HG03378 (cell line): ENCODE measurements at regions not wholly inside any gene's neighbourhood (a gene's known extent, or its start where the extent isn't known, plus 50 kb on each side); places are given as distances from the start of the nearest gene placed in this dataset.
"Not testable (repeated sequence)": the region's sequence is repeated elsewhere in the genome, so short reads cannot be mapped to it uniquely, and the experiment has no call there.

Source experiments
- ATAC-seq: cut with Tn5 transposase; IDR thresholded peaks from one replicate; pipeline ENCODE4 v1.9.1; 2021; ENCODE audit warnings: mild to moderate bottlenecking, moderate library complexity; ENCODE audit not compliant: unreplicated experiment

DNA sequence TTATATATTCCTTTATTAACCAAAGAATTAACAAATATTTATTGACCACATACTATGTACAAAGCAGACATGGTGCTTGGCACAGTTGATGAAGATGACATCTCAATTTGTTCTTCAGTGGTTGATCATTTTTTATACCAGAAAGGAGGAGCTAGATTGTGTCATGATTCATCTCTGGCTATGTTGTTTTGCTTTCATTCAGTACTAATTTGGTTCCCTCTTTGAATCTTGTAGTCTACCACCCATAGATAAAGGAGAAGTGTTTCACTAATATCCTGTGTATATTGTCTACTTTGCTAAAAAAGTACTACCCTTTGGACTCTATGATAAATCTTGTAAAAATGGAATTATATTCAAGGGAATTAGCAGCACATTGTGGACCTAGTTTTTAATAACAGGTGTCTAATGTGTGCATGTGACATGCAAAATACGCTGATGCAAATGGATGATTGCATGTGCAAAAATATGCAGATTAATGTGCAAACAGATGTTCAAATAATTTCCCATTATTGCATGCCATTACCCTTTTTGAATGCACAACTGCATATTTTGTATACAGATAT lies 313.2 kb upstream of the ZEB2 start:
- ATAC-seq = no peak

DNA sequence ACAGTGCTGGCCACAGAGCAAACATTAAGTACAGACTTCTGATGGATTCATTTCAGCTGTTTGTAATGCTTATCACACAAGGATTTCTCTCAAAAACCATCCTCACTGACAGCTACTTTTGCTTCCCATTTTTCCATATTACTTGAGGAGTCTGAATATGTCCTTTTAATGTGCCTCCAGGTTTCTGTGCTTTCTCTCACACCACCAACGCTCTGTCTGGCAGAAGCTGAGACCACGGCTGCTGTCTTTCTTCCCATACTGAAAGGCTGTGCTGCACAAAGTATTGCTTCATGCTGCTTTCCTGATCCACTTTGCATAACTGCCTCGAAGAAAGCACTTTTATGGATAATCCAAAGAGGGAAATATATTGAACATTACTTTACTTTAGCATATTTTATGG lies 312.1 kb upstream of the ZEB2 start:
- no peak for ATAC-seq

DNA sequence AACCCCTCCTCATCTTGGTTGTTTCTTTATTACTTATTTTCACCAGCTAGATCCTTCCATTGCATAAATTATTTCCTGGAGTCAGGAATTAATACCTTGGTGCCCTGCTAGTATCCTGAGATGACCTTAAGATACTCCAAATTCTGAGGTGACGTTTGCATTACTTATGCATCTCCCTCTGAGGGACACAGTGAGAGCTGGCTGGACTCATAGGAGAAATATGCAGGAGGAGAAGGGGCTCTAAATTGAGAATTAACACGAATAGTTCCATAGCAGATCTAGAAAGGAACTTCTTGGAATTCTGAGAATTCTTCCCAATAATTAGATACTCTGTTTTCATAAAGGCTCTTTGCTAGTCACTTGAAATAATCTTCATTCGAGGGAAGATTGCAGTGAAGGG lies 310.6 kb upstream of the ZEB2 start:
- no peak for ATAC-seq

DNA sequence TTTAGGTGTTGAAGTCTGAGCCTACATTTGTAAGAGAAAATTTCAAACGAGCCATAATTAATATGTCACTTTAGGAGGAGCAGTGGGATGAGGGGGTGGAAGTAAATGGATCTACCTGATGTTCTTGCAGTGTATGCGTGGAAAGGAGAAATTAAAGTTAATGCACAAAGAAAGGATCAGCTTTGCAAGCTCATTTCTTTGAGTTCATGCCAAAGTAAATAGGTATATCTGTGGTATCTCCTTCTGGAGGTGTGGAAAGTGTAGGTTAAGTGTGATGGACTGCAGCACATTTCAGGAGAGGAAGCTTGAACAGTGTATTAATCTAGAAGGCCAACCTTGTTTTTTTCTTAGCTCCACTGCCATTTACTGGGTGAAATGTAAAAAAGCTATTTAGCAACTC lies 307.5 kb upstream of the ZEB2 start:
- ATAC-seq = no peak

DNA sequence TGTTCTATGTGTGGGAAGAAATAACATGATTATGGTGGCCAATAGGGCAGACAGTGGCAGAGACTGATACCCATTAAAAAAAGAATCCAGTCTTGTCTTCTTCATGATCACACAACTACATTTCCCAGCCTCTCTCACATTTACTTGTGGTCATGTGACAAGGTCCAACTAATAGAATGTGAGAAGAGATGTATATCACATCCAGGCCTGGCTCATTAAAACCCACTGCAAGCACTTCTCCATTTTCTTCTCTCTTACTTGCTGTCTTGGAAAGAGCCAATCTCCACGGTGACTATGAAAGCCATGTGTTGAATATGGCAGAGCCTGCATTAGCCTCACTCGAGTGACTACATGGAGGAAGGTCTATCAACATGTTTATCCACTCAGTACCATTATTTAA lies 306.2 kb upstream of the ZEB2 start:
- ATAC-seq = no peak

DNA sequence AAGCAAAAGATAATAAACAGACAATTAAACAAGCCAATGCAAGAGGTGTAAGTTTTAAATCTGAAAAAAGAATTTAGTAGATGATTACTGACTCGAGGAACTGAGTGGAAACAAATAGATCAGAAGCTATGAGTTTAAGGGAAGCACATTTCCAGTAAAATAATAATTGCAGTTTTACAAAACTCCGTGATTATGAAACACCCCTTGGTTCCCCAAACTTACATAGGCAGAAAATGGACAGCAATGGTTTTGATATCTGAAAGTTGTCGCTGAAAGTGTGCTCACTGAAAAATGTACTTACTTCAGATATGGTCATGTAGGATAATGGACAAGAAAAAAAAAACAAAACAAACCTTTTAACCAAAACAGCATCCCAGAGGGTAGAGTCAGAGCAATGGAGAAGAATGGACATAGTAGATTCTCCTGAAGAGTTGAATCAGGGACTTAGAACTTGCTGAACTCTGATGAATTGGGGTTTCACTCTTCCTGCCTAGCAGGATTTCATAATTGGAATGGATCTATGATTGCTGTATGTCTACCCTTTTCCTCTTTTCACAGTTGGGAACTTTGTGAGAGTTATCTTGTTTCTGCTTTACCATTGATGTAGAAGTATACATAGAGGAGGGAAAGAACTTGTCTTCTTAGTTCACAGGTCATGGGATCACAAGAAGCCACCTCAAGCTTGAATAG lies 305.6 kb upstream of the ZEB2 start:
- no peak for ATAC-seq

DNA sequence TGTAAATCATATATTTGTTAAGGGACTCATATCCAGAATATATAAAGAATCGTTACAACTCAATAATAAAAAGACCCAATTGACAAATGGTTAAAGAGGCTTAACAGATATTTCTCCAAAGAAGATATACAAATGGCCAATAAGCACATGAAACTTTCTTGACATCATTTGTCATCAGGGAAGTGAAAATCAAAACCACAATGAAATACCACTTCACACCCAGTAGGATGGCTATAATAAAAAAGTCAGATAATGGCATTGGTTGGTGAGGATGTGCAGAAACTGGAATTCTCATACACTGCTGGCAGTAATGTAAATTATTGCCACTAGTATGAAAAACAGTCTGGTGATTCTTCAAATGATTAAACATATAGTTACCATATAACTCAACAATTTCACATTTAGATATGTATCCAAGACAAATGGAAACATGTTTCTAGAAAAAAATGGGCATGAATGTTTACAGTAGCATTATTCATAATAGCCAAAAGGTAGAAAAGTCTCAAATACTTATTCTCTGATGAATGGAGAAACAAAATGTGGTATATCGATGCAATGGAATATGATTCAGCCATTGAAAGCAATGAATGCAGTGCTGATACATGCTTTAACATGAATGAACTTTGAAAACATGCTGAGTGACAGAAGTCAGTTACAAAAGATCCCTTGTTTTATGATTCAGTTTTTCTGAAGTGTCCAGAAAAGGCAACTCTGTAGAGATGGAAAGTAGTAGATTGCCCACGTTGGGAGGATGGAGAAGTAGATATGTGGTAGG lies 304.6 kb upstream of the ZEB2 start:
- ATAC-seq = no peak

DNA sequence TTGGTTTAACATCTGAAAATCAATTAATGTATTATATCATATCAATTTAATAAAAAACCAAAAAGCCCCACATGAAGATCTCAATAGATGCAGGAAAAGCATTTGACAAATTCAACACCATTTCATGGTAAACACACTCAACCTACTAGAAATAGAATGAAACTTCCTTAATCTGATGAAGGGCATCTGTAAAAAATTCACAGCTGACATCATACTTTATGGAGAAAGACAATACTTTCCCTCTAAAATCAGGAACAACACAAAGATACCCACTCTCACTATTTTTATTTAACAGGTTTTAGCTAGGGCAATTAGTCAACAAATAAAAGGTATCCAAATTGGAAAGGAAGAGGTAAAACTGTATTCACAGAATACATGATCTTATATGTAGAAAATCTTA lies 303.0 kb upstream of the ZEB2 start:
- no peak for ATAC-seq

DNA sequence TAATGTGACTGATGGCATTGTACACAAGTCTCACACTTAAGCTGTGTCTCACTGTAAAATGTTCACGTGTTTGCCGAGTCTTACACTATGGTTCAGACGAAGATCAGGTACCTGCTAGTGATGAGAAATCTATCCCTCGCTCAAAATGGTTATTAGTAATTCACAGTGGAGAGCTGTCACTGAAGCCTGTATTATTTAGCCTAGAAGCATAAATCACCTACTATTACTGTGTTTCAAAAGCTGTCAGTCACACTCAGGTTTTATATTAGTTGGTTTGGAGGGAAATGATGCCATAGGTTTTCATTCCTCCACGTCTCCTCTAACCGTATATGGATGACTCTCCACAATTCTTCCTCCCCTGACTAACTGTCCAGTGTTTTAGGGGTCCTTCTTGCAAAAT lies 292.4 kb upstream of the ZEB2 start:
- ATAC-seq = no peak

DNA sequence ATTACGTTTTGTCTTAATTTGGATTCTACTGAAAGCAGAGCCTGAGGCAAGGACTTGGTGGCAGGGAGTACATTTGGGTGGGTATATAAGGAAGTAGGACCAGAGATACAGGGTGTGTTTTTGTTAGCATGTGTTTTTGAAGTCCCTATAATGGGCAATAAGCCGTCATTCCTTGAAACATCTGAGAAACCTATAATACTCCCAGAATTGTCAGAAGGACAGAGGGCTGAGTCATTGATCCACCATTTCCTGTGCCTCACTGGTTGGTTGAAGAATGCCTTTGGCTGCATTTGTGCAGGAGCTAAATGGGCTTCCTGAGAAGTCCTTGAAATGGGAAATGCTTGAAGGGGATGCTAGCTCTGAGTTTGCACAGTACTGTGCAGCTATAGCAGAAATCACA lies 281.8 kb upstream of the ZEB2 start:
- no peak for ATAC-seq

DNA sequence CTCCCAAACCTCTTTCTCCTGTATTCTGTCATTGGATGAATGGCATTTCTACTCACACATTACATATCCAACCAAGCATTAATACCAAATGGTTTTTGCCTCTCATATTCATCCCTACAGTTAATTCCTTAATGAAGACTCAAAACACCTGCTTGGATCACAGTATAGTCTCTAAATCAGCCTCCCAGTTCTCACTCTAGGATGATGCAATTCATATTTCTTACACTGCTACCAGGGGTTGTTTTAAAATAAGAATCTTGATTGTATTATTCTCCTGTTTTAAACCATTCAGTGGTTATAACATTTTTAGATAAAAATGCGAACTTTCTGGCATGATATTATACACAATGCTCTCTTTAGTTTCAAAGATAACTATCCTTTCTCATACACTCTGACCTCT lies 281.4 kb upstream of the ZEB2 start:
- no peak for ATAC-seq

DNA sequence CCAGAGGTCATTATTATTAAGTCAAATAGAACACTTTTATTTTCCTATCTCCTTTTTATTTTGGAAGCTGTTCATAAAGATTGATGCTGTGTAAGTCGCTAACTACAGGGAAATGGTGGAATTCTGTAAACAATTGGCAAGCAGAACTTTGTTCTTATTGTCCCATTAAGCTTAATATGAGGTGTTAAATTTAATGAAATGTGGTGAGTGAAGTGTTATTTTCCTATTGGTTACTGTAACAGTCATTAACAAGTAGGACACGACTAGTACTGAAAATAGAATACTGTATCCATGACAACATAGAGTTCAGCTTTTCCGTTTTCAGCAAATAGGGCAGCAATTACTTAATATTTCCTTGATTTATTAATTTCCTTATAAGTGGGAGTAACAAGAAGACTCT lies 279.1 kb upstream of the ZEB2 start:
- ATAC-seq = no peak

DNA sequence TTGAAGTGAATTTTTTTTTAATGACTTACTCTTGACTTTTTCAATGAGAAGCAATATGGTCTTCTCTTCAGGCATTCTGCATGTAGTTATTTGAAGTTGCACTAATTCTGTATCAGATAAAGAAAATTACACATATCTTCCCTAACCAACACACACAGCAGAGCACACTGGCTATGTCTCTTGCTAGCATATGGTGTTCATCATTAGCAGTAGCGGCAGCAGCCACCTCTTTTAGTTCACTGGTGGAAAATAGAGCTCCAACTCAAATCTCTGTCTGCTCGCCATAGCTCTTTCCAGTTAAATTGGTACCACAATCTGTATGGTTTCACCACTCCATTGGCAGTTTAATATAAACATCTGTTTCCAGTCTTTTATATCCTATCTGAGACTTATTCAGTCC lies 278.1 kb upstream of the ZEB2 start:
- ATAC-seq = no peak

DNA sequence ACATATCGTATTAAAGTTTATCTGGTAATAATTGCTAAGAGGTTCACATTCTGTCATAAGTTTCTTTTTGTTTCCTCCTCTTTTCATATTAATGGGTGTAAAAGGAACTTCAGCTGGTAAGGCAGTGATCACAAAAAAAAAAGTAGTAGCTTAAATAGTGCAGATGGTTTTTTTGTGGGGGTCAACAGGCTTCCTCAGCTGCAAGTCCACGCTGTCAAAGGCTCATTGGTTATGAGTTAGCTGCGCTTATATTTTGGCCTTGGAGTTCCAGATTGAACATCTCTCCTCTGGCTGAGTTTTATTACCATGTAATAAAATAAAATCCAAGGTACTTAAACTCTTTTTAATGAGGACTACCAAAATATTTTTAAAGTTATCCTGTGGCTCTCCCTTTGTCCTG lies 277.0 kb upstream of the ZEB2 start:
- ATAC-seq = no peak

DNA sequence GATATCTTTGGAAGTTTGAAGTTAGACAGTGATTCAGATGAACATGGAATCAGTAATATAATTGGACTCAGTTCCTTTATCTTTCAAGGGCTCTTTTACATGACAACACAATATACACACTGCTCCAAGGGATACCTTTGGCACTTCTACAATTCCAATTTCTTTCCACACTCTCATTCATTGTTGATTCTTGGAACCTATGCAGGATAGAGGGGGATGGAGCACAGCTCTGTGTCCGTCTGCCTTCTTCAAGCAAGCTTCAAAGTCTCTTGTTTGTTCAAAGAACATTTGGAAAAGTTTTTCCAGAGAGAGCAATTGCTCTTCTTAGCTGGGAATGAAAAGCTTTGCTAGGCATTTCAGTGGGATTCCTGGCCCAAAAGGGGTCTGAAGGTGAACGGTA lies 276.2 kb upstream of the ZEB2 start:
- no peak for ATAC-seq

DNA sequence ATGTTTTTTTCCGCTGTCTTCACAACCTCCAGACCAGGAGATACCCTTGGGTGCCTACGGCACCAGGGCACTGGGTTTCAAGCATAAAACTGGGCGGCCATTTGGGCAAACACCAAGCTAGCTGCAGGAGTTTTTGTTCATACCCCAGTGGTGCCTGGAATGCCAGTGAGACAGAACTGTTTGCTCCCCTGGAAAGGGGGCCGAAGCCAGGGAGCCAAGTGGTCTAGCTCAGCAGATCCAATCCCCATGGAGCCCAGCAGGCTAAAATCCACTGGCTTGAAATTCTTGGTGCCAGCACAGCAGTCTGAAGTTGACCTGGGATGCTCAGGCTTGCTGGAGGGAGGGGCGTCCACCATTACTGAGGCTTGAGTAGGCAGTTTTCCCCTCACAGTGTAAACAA lies 265.3 kb upstream of the ZEB2 start:
- no peak for ATAC-seq

DNA sequence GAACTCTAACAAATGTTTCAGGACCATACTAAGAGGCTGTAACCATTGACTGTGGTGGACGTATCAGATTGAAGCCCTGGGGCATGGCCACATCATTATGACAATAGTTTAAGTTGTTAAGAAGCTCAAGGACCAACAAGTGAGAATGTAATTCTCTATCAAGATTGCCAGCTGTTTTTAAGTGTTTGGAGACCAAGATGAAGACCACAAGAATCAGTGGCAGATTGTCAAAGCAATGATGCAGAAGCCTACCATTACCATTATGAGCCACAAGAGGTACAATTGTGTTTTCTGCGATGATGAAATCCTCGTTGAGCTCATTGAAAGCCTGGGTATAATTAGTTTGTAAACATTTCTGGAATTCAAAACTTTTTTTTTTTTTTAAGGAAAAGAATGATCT lies 261.1 kb upstream of the ZEB2 start:
- ATAC-seq = no peak

DNA sequence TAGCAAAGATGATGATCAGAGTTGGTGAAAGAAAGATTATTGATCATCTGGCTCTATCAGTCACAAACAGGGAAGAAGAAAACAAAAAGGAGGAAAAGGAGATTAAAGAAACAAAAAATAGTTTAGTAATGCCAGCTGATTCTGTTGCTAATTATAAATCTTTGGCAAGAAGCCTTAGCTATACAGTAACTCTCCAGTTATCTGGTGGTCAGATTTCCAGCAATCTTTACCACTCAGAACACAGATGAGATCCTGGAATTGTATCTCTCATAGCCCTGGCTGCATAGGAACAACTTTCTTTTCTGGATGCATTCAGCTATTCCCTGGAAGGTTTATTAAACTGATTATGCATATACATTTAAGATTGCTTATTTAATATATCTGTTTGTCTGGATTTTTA lies 256.8 kb upstream of the ZEB2 start:
- ATAC-seq = no peak

DNA sequence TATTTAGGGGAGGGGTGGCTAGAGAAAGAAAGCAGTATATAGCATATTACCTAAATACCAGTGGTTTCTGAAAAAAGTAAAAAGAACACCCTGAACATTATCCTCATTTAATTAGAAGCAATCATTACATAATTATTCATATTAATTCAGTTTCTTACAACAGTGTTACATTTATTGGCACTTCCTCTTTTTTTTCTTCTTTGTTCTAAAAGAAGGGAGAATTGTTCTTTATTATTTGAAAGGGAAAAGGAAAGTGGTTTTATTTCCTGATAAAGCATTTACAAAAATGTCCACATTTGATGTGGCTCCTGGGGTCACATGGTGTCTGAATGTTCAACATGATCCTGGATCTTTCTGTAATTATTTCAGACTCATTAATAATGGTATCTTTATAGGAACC lies 254.9 kb upstream of the ZEB2 start:
- ATAC-seq = no peak

DNA sequence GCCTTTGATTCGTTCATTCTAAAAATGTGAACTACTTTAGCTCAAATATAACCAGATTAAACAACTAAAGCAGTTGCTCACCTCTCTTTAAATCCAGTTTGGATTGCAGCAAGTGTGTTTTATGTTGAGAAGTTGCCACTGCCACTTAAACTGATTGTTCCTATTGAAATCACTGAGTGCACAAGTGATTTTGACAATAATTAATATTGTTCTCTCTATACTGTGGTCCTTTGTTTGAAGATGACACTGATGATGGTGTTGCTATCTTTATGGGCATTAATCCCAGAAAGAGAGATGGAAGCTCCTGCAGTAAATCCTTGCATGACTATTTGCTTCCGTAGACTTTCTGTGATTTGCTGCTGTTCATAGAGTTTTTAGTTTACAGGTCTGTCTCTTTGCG lies 251.4 kb upstream of the ZEB2 start:
- ATAC-seq = no peak

DNA sequence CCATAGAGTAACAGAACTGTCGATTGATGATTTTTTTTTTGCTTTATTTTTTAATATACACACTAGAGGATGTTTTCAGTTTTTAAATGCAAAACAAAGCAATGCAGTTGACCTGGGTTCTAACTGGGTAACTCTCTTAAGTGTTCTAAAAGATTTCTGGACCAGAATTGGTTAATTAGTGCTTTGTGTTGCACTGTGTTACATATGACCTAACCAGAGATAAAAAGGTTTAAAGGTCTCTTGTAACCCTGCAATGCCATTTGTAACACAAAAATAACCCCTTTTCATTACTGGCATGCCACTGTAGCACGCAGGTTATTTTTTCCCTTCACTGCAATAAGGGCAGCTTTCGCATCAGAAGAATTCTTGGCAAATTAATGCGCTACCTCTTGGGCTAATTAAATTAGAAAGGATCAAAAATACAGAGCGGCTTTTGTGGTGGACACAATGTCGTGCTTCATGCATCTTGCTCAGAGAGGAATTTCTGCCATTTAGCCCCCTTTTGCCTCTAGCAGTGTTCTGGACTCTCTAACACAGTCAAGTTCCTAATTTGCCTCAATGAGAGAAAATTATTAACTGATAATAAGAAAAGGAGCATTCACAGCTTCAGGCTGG lies 250.8 kb upstream of the ZEB2 start:
- ATAC-seq = no peak

DNA sequence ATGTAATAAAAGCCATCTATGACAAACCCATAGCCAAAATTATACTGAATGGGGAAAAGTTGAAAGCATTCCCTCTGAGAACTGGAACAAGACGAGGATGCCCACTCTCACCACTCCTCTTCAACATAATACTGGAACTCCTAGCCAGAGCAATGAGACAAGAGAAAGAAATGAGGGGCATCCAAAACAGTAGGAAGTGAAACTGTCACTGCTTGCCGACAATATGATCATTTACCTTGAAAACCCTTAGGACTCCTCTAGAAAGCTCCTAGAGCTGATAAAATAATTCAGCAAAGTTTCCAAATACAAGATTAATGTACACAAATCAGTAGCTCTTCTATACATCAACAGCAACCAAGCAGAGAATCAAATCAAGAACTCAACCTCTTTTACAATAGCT lies 241.0 kb upstream of the ZEB2 start:
- not testable (repeated sequence) for ATAC-seq
